ENCODE measurements at regions not wholly inside any gene's neighbourhood (a gene's known extent, or its start where the extent isn't known, plus 50 kb on each side); places are given as distances from the start of the nearest gene placed in this dataset.

DNA sequence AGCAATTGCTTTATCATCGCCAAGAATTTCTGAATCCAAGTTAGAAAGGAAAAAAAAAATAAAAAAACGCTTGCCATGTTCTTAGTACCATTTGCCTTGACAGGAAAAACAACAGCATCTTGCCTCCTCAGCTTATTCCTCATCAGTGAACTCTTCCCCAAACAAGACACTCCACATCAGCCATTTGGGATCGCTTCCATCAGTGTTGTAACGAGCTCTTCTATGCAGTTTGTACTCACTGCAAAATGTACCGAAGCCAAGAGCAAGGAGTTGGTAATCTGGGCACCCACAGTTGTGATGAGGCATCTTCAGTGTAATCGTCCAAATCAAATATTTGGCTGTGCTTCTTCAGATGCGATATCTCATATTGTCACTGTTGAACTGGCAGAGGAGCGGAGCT is 503.7 kb downstream of the TMEM182 start:
- Histone ChIP-seq H3K36me3 (ENCODE audit: control insufficient read depth, insufficient read depth, low read length) (no peaks in the 10 kb centered on the region), H3K27me3 (ENCODE audit: control insufficient read depth, insufficient read depth, low read length) (no peaks in the 10 kb centered on the region), H3K4me3 (ENCODE audit: low read length) (no peak overlapping the region), H3K27ac (ENCODE audit: low read length) (no peak overlapping the region), H3K4me1 (ENCODE audit: control insufficient read depth, insufficient read depth, low read length) (no peaks in the 10 kb centered on the region), H3K9me3 (ENCODE audit: control insufficient read depth, low read depth, low read length) (no peaks in the 10 kb centered on the region)
- DNase-seq: no peak
- 93% methylated on average over 2 of the region's 8 CpGs for WGBS (ENCODE audit: insufficient coverage, low lambda C conversion rate)

- no peaks in the 10 kb centered on the region for H3K36me3 ChIP-seq (ENCODE audit: control insufficient read depth, insufficient read depth, low read length)
- H3K27me3 ChIP-seq (ENCODE audit: control insufficient read depth, insufficient read depth, low read length): no peaks in the 10 kb centered on the region
- no peaks in the 10 kb centered on the region for H3K4me1 ChIP-seq (ENCODE audit: control insufficient read depth, insufficient read depth, low read length)
- no peak overlapping the region for H3K27ac ChIP-seq (ENCODE audit: low read length)
- 17% methylated on average over 3 of the region's 8 CpGs for WGBS (ENCODE audit: insufficient coverage, low lambda C conversion rate)
- no peak overlapping the region for H3K4me3 ChIP-seq (ENCODE audit: low read length)
- DNase-seq: no peak
- no peaks in the 10 kb centered on the region for H3K9me3 ChIP-seq (ENCODE audit: control insufficient read depth, low read depth, low read length)
These were observed 507.1 kb downstream of the TMEM182 start for GRCh38 chr2:103268841-103269498.

- H3K4me3 ChIP-seq (ENCODE audit: low read length): no peak overlapping the region
- no peaks in the 10 kb centered on the region for H3K27me3 ChIP-seq (ENCODE audit: control insufficient read depth, insufficient read depth, low read length)
- H3K27ac ChIP-seq (ENCODE audit: low read length): no peak overlapping the region
- no peaks in the 10 kb centered on the region for H3K9me3 ChIP-seq (ENCODE audit: control insufficient read depth, low read depth, low read length)
- WGBS (ENCODE audit: insufficient coverage, low lambda C conversion rate): no CpG with 5 or more reads among the region's 2 CpGs
- H3K4me1 ChIP-seq (ENCODE audit: control insufficient read depth, insufficient read depth, low read length): no peaks in the 10 kb centered on the region
- DNase-seq: no peak
- no peaks in the 10 kb centered on the region for H3K36me3 ChIP-seq (ENCODE audit: control insufficient read depth, insufficient read depth, low read length)
These were observed 515.0 kb downstream of the TMEM182 start for GRCh38 chr2:103276869-103277268.

DNA sequence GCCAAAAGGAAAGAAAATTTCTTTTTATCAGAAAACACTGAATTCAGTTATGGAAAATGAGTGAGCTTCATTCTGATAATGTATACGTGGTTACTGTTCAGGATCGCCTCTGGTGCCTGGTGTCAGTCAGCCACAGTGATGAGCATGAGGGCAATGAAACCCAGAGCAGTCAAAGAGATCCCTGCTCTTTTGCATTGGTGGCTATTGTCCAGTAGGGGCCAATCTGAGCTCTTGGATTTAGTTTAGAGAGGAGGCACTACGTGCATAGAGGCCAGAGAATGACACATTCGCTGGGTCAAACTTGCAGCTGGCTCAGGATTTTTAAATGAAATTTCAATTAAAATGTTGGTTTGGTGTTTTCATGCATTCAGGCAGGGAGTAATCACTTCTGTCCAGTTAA is 522.9 kb downstream of the TMEM182 start:
- no peak overlapping the region for H3K4me3 ChIP-seq (ENCODE audit: low read length)
- no peaks in the 10 kb centered on the region for H3K36me3 ChIP-seq (ENCODE audit: control insufficient read depth, insufficient read depth, low read length)
- DNase-seq: no peak
- no CpG with 5 or more reads among the region's 4 CpGs for WGBS (ENCODE audit: insufficient coverage, low lambda C conversion rate)
- H3K9me3 ChIP-seq (ENCODE audit: control insufficient read depth, low read depth, low read length): no peaks in the 10 kb centered on the region
- no peak overlapping the region for H3K27ac ChIP-seq (ENCODE audit: low read length)
- H3K27me3 ChIP-seq (ENCODE audit: control insufficient read depth, insufficient read depth, low read length): no peaks in the 10 kb centered on the region
- H3K4me1 ChIP-seq (ENCODE audit: control insufficient read depth, insufficient read depth, low read length): no peaks in the 10 kb centered on the region

DNA sequence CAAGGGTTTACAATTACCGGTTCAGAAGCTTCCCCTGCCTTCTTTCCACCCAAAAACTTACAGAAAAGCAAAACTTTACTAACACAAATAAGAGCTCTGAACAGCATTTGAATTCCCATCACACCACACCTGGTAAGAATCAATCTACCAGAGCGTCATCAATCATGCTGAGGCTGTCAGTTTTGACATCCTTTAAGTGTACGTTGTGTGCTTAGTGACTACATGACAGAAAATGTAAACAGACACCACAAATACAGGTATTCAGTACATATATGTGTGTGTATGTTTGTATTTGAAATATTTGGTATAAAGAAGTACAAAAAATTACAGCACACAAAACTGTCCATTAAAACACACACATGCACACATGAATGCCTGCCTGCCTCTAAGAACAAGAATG is 523.5 kb downstream of the TMEM182 start:
- no peaks in the 10 kb centered on the region for H3K36me3 ChIP-seq (ENCODE audit: control insufficient read depth, insufficient read depth, low read length)
- no peak overlapping the region for H3K27ac ChIP-seq (ENCODE audit: low read length)
- no CpG with 5 or more reads among the region's 3 CpGs for WGBS (ENCODE audit: insufficient coverage, low lambda C conversion rate)
- H3K4me3 ChIP-seq (ENCODE audit: low read length): no peak overlapping the region
- no peaks in the 10 kb centered on the region for H3K9me3 ChIP-seq (ENCODE audit: control insufficient read depth, low read depth, low read length)
- no peaks in the 10 kb centered on the region for H3K27me3 ChIP-seq (ENCODE audit: control insufficient read depth, insufficient read depth, low read length)
- no peaks in the 10 kb centered on the region for H3K4me1 ChIP-seq (ENCODE audit: control insufficient read depth, insufficient read depth, low read length)
- DNase-seq: no peak

DNA sequence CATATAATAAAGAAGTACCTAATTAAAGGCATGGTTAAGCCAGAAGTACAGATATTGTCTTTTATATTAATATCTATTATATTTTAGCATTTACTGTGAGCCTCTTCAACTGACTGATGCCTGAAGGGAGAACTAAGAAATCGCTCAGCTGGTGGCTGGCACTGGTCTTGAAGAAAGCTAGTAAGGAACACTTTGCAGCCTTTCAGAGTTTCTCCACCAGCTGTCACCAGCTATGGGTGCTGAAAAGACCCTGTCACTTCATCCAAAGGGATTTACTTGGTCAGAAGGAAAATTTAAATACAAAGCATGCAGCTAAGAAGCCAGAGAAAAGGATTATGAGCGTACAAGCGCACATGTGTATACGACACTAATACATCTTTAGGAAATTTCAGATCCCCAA is 525.9 kb downstream of the TMEM182 start:
- Histone ChIP-seq H3K4me3 (ENCODE audit: low read length) (no peak overlapping the region), H3K27ac (ENCODE audit: low read length) (no peak overlapping the region), H3K36me3 (ENCODE audit: control insufficient read depth, insufficient read depth, low read length) (no peaks in the 10 kb centered on the region), H3K9me3 (ENCODE audit: control insufficient read depth, low read depth, low read length) (no peaks in the 10 kb centered on the region), H3K4me1 (ENCODE audit: control insufficient read depth, insufficient read depth, low read length) (no peaks in the 10 kb centered on the region), H3K27me3 (ENCODE audit: control insufficient read depth, insufficient read depth, low read length) (peaks cover 2% of the 10 kb centered on the region)
- no CpG with 5 or more reads among the region's 4 CpGs for WGBS (ENCODE audit: insufficient coverage, low lambda C conversion rate)
- no peak for DNase-seq

GRCh38 chr2:103288696-103289095 is 526.9 kb downstream of the TMEM182 start:
- Histone ChIP-seq H3K9me3 (ENCODE audit: control insufficient read depth, low read depth, low read length) (no peaks in the 10 kb centered on the region), H3K4me3 (ENCODE audit: low read length) (no peak overlapping the region), H3K27ac (ENCODE audit: low read length) (no peak overlapping the region), H3K27me3 (ENCODE audit: control insufficient read depth, insufficient read depth, low read length) (peaks cover 11% of the 10 kb centered on the region), H3K4me1 (ENCODE audit: control insufficient read depth, insufficient read depth, low read length) (no peaks in the 10 kb centered on the region), H3K36me3 (ENCODE audit: control insufficient read depth, insufficient read depth, low read length) (no peaks in the 10 kb centered on the region)
- no peak for DNase-seq
- WGBS (ENCODE audit: insufficient coverage, low lambda C conversion rate): no CpG with 5 or more reads among the region's 5 CpGs

- no CpG with 5 or more reads among the region's 5 CpGs for WGBS (ENCODE audit: insufficient coverage, low lambda C conversion rate)
- no peak for DNase-seq
These were observed 527.4 kb downstream of the TMEM182 start for GRCh38 chr2:103289105-103289725.

GRCh38 chr2:103292573-103292972 is 530.7 kb downstream of the TMEM182 start:
- 50% methylated on average over 2 of the region's 6 CpGs for WGBS (ENCODE audit: insufficient coverage, low lambda C conversion rate)
- peaks cover 11% of the 10 kb centered on the region for H3K27me3 ChIP-seq (ENCODE audit: control insufficient read depth, insufficient read depth, low read length)
- no peaks in the 10 kb centered on the region for H3K4me1 ChIP-seq (ENCODE audit: control insufficient read depth, insufficient read depth, low read length)
- DNase-seq: no peak
- no peaks in the 10 kb centered on the region for H3K36me3 ChIP-seq (ENCODE audit: control insufficient read depth, insufficient read depth, low read length)
- no peak overlapping the region for H3K4me3 ChIP-seq (ENCODE audit: low read length)
- H3K9me3 ChIP-seq (ENCODE audit: control insufficient read depth, low read depth, low read length): no peaks in the 10 kb centered on the region
- no peak overlapping the region for H3K27ac ChIP-seq (ENCODE audit: low read length)

More at GRCh38 chr2:103289105-103289725, 527.4 kb downstream of the TMEM182 start:
- no peaks in the 10 kb centered on the region for H3K4me1 ChIP-seq (ENCODE audit: control insufficient read depth, insufficient read depth, low read length)
- H3K36me3 ChIP-seq (ENCODE audit: control insufficient read depth, insufficient read depth, low read length): no peaks in the 10 kb centered on the region
- H3K27me3 ChIP-seq (ENCODE audit: control insufficient read depth, insufficient read depth, low read length): peaks cover 11% of the 10 kb centered on the region
- H3K27ac ChIP-seq (ENCODE audit: low read length): no peak overlapping the region
- no peaks in the 10 kb centered on the region for H3K9me3 ChIP-seq (ENCODE audit: control insufficient read depth, low read depth, low read length)
- no peak overlapping the region for H3K4me3 ChIP-seq (ENCODE audit: low read length)

DNA sequence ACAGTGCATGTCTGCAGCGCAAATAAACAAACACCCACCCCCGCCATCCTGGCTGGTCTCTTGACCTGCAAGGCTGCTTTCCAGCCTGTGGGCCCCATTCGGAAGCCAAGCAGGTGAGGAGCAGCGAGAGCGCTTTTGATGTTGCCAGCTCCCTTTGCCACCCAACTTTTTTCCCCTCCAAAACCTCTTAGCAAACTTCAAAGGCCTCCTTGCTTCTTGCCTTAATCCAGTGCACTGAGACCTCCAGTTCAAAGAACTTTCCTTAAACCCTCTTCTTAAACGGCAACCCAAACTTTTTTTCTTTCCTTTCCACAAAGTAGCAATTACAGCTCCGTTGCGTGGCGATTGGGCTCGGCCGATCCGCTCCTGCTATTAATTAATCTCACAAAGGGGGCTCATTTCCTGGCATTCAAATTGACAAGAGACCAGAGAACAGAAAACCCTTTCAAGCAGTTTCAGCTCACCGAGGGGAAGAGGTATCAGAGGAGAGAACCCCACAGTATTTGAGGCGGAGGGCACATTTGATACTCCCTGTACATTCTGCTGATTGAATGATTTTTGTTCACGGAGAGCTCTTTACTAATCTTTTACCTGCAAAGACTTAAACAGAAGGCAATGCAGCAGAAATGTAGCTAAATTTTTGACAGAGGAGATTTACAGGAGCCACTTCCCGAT is 531.4 kb downstream of the TMEM182 start:
- peaks cover 11% of the 10 kb centered on the region for H3K27me3 ChIP-seq (ENCODE audit: control insufficient read depth, insufficient read depth, low read length)
- no peaks in the 10 kb centered on the region for H3K36me3 ChIP-seq (ENCODE audit: control insufficient read depth, insufficient read depth, low read length)
- no peaks in the 10 kb centered on the region for H3K9me3 ChIP-seq (ENCODE audit: control insufficient read depth, low read depth, low read length)
- H3K27ac ChIP-seq (ENCODE audit: low read length): no peak overlapping the region
- WGBS (ENCODE audit: insufficient coverage, low lambda C conversion rate): 47% methylated on average over 3 of the region's 16 CpGs
- no peak for DNase-seq
- no peak overlapping the region for H3K4me3 ChIP-seq (ENCODE audit: low read length)
- H3K4me1 ChIP-seq (ENCODE audit: control insufficient read depth, insufficient read depth, low read length): no peaks in the 10 kb centered on the region

Measured in large intestine (tissue), 3 donors.